ENCODE measurements at regions not wholly inside any gene's neighbourhood (a gene's known extent, or its start where the extent isn't known, plus 50 kb on each side); places are given as distances from the start of the nearest gene placed in this dataset.
"Not testable (repeated sequence)": the region's sequence is repeated elsewhere in the genome, so short reads cannot be mapped to it uniquely, and the experiment has no call there.

DNA sequence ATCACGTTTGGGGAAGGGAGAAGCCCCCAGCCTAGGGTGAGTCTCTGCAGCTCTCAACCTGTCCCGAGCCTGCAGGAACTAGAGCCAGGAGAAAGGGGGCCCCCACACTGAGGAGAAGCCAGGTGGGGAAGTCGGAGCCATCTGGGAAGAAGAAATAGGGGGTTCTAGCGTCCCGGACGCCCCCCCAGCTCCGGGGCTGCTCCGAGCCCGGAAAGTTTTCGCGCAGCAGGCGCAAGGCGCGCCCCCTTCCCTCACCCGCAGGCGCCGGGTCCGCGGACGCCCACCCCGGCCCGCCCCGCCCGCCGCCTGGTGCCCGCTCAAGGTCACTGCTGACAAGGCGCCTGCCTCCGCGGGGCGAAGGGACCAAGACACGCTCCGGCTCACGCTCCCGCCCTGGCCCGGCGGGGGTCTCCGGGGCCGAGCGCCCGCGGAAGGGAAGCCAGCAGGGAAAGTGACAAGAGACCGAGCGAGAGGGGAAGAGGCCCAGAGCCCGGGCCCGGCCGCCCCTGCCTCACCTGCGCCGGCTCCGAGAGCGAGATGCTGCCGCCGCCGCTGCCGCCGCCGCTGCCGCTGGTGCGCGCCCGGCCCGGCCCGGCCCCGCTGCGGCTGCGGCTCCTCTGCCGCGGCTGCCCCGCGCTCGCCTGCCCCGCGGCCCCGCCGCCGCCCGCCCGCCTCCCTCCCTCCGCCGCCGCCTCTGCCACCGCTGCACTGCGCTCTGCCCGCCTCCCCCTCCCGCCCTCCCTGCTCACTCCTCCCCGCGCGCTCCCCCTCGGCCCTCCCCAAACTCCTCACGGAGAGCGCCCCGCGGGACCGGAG lies 108.4 kb upstream of the SLC6A11 start:
- no peak for DNase-seq

DNA sequence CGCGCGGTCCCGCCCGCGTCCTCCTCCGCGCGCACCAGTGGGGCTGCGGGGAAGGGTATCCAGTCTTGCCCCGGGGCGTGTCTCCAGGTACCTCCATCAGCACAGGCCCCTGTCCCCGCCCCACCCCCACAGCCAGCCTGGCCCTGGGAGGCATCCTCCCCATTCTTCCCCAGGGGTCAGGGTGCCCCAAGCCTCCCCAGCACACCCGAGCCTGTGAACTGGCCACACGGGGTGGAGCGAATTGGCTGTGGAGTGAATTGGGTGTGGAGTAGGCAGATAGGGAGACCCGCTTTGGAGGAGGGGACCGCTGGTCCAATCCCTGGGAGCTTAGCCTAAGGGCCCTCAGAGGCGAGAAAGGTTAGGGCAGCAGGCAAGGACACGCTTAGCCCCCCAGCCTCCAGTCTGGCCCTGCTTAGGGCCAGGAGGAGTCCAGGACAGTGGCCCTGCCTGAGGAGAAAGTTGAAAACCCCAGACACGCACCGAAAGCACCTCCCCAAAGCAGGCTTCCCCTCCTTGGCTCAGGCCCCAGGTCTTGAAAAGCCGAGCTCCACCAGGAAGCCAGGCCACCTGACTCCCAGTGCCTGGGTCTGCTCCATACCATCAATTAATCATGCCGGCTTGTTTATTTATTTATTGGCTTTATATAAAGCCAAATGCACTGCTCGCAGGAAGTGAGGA lies 107.7 kb upstream of the SLC6A11 start:
- no peak for DNase-seq

- no peak for DNase-seq
Observed at GRCh38 chr3:10709110-10709781, 106.8 kb upstream of the SLC6A11 start.

DNA sequence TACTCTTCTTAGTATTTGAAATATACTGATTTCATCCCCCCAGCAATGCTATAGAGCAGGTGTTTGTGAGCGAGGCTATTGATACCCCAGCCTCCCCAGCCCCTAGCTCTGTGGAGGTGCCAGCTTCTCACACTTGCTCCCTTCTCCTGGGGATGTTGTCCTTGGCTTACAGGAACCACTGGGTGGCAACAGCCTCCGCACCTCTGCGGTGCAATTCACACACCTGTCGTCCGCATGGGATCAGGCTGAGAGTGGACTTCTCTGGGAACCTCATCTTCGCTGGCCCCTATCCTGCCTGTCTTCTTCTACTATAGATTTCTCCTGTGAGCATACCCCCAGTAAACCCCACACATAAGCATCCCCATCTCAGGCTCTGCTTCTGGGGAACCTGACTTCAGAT lies 103.9 kb upstream of the SLC6A11 start:
- no peak for DNase-seq

DNA sequence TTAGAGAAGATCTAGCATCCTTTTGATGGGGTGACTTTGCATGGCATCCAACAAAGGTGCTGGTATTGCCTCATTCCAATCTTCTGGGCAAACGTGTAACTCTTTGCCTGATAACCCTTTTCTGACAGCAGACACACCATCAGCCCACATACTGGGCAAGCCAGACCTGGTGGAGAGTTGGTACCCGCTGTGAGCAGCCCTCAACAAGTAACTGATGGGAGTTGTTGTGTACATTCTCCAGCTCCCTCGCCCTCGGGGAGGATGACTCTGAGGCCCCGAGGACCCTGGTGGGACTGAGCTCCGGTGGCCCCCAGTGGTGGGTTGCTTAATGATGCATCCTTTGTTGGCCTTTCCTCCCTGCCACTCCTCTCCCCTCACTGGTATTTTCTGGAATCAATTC lies 102.4 kb upstream of the SLC6A11 start:
- DNase-seq = no peak

GRCh38 chr3:10715886-10716285 lies 100.1 kb upstream of the SLC6A11 start:
- no peak for DNase-seq

DNA sequence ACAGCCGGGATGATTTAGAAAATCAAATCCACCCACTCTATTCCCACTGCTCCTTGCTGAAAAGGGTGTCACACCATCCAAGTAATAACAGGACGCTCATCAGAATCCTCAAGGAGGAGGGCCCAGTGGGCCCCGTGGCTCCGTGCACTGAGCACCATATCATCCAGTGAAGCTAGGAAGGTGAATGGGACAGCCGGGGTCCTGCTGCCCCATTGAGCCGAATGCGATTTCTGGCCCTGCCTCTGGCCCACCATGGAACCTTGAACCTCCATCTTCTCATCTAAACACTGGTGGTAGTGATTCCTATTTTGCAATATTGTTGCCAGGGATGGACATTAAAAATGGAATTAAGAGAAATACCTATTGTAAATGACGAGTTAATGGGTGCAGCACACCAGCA lies 99.1 kb upstream of the SLC6A11 start:
- DNase-seq = no peak

GRCh38 chr3:10717756-10718155 lies 98.3 kb upstream of the SLC6A11 start:
- no peak for DNase-seq

- no peak for DNase-seq
Observed at GRCh38 chr3:10721101-10721500, 94.9 kb upstream of the SLC6A11 start.

DNA sequence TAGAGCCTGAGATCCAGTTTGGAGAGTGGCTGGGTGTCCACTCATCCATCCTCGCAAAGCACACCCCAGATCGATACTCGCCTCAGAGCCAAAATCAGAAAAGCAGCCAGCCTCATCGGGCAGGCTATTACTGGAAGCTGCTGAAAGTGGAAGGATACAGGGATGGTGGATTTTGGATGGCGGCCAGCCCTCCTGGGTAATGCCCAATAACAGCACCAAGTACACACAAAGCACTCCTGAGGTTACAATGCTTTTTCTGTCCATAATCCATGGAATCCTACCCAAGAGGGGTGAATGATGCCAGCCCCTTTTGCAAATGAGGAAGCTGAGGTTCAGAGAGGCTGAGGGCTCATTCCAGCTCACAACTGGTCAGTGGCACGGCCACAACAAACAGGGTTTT lies 93.1 kb upstream of the SLC6A11 start:
- DNase-seq = no peak

DNA sequence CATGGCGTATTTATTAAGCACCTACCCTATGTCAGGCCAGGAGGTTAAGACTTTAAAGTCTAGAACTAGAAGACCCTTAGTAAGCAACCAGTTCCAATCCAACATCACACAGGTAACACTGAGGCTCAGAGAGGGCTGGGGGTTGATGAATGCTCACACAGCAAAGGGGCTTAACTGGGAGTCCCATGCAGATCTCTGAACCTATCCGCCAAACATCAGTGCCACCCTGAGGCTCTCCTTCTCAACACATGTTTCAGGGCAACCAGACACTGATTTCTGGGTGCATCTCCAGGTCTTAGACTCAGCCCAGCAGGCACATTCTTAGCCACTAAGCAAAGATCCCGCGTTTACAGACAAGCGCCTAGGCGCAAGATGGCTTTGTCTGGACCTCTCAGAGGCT lies 92.0 kb upstream of the SLC6A11 start:
- no peak for DNase-seq

- DNase-seq = no peak
Observed at GRCh38 chr3:10725067-10725466, 91.0 kb upstream of the SLC6A11 start.

DNA sequence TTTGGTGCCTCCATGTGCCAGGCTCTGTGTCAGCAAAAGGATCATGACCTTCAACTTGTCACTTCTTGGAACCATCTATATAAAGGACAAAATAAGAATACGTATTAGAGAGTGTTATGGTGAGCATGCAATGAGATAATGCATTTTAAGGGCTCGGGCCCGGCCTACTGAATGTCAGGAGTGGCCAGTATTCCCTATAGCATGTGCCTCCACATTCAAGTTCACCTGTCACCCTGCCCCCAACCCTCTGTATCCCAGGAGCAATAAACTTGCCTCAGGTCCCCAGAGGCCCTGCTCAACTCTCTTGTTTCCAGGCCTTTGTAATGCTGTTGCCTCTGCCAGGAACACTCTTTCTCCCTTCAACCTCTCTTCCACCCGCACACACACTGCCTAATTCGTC lies 90.2 kb upstream of the SLC6A11 start:
- DNase-seq = no peak

- DNase-seq = no peak
Observed at GRCh38 chr3:10726787-10727186, 89.2 kb upstream of the SLC6A11 start.

DNA sequence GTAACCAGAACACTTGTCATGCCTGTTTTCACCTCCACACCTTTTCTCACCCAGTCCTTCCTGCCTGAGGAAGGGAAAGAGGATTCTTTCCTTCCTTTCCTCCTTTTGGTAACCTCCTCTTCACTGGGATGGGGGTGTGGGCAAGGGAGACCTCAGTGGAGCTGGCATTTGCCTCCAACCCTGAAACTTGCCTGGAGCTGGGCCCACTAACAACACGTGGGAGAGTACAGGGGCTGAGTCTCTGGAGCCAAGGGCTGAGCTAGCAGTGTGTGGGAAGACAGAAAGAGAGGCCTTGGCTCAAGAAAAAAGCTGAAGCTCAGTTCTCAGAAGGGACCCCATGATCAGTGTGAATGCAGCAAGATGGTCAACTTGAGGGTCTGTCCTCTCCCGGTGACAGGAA lies 86.6 kb upstream of the SLC6A11 start:
- DNase-seq = no peak

GRCh38 chr3:10732292-10732691 lies 83.7 kb upstream of the SLC6A11 start:
- DNase-seq = no peak

DNA sequence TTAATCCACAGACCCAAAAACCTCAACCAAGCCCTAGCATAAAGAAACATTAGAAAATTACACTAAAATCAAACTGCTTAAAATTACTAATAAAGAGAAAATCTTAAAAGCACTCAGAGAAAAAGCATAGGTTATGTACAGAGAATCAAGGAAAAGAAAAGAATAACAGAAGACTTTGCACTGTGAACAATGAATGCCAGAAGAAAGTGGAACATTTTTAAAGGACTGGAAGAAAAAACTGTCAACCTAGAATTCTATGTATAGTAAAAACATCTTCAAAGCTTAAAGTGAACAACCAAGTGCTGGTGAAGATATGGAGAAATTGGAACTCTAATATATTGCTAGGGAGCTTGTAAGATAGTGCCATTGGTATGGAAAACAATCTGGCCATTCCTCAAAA lies 82.7 kb upstream of the SLC6A11 start:
- DNase-seq = no peak

GRCh38 chr3:10736444-10736843 lies 79.6 kb upstream of the SLC6A11 start:
- not testable (repeated sequence) for DNase-seq

DNA sequence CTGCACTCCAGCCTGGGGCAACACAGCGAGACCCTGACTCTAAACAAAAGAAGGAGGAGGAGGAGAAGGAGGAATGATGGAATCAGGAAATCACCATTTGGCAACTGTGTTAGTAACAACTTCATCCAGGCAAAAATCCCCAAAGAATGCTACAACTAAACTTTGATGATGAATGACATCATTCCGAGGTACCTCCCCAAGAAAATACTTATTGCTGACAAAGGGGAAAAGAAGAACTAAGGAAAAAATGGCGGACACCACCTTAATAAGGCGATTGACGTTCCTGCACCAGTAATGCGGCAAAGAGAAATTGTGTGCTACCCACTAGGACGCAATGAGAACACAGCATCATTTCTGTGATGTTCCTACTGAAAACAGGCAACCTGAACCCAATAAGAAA lies 78.2 kb upstream of the SLC6A11 start:
- no peak for DNase-seq

- DNase-seq = peak; percentile 32
Observed at GRCh38 chr3:10738688-10739372, 77.2 kb upstream of the SLC6A11 start.

DNA sequence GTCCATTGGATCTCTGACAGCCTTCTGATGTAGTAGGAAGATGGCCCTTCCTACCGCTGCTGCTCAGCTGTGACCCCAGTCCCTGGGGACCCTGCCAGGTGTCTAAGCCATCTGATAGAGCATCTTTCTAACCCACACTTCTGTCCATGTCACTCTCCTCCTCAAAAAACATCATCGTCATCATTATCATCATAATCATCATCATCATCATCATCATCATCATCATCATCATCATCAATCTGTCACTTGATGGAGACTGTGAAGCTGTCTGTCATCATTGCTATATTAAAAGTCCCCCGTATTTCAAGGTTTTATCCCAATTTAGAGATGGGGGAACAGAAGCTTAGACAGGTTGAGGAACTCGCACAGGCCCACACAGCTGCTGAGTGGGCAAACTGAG lies 75.1 kb upstream of the SLC6A11 start:
- DNase-seq = no peak

DNA sequence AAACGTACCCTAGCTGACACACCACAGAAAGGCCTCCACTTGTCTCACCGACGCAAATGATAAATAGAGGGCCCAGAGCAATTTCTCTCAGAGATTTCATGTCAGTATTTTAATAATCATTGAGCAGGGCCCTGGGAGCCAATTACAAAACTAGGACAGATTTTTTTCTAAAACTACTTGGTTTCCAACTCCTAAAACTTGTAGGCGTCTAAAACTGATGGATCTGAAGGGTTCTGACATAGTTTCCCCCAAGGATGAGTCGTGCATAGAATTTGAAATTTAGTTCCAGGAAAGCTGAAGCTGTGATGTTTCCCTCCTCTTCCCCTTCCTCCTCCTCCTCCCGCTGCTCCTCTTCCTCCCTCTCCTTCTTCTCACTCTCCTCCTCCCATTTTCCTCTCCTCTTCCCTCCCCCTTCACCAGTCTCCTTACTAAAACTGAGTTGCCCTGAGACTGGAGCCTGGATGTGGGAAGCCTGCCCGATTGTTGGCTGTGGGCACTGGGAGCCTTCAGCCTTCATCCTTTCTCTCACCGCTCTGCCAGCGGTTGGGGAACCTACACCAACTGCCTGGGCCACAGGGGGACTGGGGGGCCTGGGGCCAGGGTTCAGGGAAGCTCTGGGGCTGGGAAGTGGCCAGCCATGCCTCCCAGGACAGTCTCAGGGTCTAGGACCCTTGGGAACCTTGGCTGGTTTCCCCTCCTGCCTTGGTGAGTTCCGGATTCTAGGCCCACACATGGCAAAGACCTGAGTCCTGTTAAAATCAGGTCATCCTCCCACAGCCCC lies 73.9 kb upstream of the SLC6A11 start:
- DNase-seq = no peak
